NCI-H748 treated with DMSO at 0.1 percent for 48 hours (cell line): ENCODE measurements at regions not wholly inside any gene's neighbourhood (a gene's known extent, or its start where the extent isn't known, plus 50 kb on each side); places are given as distances from the start of the nearest gene placed in this dataset.

Experiments used
- DNase-seq: peaks from one replicate; lab custom pipeline; 2025; lab: John Stamatoyannopoulos, UW

DNA sequence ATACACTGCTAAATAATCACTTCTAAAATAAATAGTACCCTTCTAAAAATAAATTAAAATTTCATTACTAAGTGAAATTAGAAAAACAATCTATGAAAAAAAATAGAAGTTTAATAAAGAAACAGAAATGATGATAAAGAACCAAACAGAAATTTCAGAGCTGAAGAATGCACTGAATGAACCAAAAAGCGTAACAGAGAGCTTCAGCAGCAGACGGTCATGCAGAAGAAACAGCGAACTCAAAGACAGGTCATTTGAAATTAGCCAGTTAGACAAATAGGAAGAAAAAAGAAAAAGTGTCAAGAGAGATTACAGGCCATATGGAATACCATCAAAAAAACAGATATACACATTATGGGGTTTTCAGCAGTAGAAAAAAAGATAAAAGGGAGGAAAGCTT, 706.7 kb downstream of the TBC1D32 start:
- no peak for DNase-seq

DNA sequence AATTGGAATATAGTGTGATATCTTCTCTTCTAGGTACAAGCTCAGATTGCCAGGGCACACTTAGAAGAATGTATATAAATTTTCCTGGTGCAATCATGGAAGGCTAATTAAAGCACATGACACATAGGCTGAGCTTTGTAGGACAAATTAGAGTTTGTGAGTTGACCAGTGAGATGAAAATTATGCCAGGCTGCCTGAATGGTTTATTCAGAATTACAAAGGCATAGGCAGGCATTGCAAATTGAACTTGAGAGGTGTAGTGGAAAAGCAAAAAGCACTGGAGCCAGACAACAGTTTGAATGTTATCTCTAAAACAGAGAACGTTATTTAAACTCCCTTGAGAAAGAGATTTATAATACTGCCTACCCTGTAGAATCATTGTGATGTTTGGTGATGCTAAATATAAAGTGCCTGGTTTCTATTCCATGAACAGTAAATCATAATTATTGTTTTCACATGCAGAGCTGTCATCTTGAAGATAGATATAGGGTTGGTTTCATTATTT, 712.1 kb downstream of the TBC1D32 start:
- DNase-seq, result no peak

DNA sequence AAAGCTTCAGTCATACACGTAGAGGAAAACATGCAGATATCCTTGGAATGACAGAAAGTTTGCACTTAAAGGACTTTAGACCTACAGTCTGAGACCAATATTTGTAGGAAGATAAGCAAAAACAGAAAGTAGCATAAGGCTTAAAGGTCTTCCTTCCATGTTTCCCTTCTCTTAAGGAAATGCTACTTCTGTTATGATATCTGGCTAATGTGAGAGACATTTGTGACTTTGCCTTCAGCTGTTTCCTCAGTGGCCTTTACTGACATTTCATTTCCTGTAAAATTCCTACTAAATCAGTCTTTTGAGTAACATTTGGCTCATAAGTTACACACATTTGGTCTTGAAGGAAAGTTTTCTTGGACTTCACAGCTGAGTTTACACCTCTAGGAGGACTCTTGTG, 713.4 kb downstream of the TBC1D32 start:
- DNase-seq, result no peak

DNA sequence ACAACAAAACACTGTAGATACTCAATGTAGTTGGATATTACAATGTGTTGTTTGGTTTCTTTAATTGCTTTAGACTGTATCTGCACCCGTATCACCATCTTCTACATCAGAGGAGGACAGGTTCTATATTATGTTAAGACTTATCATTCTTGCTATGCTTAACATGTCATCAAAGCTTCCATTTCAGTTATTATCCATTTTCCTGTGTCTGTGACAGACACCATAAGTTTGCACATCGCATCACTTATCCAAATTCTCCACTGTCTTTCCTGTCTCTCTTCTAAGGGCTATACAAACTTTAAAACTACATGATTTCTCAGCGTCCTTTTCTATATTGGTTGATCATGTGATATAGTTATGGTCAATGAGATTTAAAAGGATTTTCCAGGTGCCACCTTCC, 719.0 kb downstream of the TBC1D32 start:
- DNase-seq, result no peak

DNA sequence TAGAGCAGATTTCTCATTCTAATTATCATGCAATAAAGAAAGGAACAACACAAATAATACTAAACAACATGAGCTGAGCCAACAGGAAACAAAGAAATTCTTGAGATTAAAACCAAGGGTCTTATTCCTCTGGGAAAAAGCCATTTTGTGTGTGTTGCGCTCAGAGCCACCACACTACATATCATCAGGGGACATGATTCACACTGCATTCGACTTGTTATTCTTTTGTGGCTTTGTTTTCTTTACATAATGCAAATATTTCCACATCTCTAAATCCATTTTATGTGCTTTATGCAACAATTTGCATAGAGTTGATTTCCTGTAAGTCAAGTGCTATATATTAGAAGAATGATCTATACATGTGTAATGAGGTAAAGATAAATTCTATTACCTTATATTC, 719.6 kb downstream of the TBC1D32 start:
- no peak for DNase-seq

DNA sequence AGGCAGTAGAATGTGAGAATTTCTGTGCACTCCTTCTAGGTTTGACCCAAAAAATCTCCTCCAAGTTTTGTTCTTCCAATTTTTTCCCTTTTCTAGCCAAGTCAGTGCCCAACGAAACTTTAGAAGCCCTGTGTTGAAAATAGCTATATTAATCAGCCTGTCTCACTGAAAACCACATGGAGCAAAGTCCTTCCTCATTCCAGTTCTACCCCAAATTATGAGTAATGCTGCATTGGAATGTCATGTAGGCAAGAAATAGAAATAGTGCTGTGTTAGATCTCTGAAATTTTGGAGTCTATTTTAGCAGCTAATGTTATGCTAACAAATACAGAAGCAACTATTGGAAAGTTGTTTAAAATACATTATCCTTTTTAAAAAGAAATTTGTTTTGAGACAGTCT, 725.5 kb downstream of the TBC1D32 start:
- no peak for DNase-seq

DNA sequence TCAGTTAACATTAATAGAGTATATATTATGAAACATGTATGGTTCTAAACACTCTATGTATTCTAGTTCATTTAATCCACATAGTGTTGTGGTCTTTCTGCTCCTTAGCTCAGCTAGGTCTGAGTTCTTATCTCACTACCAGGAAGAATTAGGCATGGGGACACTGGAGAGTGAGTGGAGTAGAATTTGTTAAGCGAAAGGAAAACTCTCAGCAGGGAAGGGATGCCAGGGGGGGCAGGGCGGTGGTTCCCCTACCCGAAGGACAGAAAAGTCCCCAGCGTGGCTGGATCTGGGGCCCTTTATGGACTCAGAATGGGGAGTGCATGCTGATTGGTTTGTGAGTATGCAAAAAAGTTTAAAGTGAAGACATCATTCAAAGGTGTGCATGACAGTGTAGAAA, 727.5 kb downstream of the TBC1D32 start:
- DNase-seq, result no peak

DNA sequence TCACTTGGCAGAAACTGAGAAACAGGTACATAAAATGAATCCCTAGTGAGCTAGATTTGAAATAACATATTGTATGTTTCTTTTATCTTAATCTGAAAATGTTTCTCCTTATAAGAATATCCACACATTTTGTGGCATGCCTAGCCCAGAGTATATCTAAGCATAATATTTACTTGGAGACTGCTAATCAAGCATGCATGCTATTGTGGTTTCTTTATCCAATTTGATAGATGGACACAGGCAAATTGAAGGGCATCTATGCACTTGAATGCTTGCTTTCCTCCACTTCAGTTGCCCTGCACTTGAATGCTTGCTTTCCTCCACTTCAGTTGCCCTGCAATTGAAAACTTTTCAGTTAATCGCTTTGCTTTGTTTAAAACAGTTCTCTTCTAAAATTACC, 729.8 kb downstream of the TBC1D32 start:
- DNase-seq, result no peak

DNA sequence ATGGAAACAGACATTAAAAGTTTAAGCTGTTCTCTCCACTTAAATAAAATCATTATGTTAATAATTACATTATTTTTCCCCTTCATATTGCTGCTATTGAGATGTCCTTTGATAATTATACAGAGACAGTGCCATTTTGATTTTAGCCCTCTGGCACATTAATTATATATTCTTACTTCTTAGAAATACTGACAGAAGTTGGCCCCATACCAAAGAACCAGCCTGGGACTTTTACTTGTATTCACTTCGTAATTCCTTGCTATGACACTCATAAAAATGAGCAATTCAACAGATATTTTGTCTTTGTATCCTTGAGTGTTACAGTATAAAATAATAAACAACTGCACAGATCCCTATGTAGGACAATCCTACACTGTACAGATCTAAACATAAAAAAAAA, 743.7 kb downstream of the TBC1D32 start:
- DNase-seq, result no peak

DNA sequence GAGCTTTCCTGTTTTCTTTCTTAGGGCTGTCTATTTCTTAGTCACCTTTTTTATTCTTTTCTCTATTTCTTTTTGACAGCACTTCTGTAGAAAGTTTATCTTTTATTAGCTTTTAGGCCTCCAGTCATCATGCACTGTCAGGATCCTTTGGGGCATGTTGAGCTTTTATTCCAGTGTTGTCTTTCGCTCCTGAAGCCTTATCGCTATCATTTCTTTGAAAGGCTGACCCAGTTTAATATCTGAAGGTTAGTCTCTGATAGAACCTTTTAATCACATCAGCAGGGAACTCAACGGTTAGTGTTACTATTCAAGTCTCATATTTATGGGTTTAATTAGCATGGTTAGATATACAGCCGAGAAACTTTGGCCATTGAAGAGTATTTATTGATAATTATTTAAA, 745.9 kb downstream of the TBC1D32 start:
- DNase-seq, result no peak

DNA sequence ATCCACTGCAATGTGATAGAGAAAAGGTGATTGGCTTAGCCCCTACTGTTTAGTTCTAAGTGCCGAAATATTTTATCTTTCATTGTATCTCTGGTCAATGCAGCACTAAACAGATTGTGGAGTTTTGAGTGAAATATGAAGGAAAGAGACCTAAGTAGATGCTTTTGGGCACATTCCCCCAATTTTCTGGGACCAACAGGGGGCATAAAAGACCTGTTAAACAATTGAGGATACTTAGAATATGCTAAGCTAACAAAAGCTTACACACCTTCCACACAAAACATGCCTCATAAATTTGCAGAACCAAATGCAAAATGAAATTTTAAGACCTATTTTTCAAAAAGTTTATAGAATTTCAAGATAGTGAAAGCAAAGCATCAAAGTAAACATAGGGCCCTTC, 746.9 kb downstream of the TBC1D32 start:
- no peak for DNase-seq

DNA sequence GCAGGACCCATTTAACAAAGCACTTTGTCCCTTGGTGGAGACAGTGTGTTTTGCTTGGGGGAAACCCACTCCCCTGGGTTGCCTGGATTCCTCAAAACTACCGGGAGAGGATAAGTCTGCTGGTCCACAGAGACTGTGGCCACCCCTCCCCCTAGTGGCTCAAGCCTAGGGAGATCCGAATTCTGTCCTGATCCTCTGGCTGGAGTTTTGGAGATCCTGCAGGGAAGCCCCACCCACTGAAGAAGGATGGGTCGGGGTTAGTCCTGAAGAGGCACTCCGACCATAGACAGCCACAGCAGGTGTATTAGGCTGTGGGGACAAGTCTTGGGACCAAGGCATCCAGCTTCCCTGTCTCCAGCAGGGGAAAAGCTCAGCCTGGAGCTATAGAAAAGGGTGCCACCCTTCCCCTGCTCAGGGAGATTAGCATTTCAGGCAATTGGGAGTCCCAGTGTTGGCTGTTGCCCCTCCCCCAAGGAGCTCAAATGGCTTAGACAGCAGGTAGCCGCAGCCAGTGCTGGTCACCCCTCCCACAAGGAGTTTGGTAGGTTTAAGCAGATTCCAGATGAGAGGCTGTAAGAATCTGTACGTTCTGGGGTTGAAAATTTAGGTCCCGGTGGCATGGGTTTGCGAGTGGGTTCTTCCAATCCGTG, 750.0 kb downstream of the TBC1D32 start:
- no peak for DNase-seq

DNA sequence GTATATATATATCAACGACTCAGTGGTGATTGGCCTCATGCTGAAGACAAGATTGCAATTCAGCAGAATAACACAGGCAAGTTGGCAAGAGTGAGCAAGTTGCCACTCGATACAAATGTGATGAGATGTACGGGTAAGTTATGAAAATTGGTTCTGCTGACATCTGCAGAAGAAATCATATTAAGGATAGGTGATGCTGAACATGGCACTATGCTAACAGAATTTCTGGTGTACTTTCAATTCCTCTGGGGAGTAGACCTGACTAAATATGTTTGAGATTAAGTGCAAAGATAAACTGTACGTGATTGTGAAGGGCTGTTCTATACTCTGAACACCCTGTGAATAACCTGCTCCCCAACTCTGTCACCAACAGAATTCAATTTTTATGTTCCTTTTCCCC, 758.2 kb downstream of the TBC1D32 start:
- no peak for DNase-seq

DNA sequence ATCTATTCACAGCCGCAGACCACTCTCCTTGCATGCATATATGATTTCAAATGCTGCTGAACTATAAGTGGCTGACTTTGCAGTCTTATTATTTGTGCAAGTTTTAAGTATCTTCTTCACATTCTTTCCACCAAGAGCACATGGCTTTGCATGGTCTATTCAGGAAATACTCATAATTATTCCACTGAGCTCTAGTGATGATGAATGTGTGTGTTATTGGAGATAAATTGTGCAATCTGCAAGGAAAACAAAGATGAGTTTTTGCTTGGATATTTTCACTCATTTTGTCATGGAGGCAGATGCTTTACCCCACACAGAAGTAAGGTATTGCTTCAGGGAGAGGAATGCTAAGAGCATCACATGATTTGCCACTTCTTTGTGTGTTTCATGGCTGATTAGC, 764.6 kb downstream of the TBC1D32 start:
- DNase-seq, result no peak

DNA sequence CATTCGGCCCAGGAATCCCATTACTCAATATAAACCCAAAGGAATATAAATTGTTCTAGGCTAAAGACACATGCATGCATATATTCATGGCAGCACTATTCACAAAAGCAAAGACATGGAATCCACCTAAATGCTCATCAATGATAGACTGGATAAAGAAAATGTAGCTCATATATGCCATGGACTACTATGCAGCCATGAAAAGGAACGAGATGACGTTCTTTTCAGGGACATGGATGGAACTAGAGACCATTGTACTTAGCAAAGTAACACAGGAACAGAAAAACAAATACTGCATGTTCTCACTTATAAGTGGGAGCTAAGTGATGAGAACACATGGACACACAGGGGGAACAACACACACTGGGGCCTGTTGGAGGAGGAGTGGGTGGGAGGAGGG, 769.5 kb downstream of the TBC1D32 start:
- DNase-seq, result no peak

DNA sequence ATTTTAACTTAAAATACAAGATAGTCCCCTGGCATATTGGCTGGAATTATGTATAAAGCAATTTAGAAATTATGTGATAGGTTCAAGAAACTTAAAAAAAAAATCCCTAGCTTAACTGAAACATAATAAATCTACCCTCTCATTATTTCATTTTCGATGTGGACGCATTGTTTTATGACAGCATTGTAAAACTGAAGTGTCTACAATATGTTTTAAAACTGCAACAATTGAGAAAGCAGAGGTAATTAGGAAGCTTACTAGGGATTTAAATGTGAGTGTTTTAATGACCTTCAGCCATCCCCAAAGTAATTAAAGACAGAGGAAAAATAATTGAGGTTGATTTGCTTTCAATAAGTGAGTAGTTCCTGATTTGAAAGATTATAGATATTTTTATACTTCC, 776.0 kb downstream of the TBC1D32 start:
- no peak for DNase-seq

DNA sequence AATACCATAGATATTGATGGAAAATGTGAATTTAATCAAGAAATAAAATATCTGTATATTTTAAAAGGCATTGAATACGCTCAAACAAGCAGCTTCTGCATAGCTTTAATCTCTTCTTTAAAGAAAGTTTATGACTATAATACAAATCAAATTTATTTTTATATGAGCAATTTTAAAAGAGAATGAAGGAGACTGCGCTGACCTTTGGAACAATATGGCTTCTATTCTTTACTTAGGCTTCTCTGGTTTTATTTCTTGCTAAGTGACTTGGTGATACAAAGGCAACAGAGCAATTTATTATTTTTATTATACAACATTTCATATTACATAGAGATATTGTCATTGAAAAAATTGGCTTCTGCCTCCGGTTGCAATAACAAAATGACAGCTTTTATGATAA, 776.7 kb downstream of the TBC1D32 start:
- DNase-seq, result no peak

DNA sequence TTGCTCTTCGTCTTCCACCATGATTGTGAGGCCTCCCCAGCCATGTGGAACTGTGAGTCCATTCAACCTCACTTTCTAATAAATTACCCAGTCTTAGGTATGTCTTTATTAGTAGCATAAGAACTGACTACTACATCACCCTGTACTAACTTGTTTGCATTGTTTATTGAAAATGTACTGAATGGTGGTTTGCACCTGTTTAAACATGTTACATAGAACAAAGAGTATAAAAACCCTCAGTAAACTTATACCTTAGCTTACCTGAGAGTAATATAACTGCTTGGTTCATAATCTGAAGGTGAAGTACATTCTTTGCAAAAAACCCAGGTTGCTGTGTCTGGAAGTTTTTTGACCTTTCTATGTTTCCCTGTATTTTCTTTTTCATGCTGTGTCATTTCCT, 777.8 kb downstream of the TBC1D32 start:
- DNase-seq, result no peak

DNA sequence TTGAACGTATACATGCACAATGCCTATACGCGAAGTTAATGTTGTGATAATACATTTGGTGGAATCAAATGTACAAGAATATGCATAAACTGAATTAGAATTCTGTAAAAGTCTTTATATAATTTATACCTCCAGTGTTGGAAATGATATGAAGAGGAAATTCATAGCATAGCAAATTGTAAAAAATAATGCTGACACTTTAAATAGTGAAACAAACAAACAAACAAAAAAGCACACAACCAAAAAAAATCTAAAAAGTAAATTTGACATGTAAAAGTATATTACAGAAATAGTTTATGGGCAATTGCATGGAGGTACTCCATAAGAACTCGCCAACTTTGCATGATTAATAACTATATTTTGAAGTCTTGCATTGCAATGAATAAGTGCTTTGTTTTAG, 780.9 kb downstream of the TBC1D32 start:
- DNase-seq, result no peak

DNA sequence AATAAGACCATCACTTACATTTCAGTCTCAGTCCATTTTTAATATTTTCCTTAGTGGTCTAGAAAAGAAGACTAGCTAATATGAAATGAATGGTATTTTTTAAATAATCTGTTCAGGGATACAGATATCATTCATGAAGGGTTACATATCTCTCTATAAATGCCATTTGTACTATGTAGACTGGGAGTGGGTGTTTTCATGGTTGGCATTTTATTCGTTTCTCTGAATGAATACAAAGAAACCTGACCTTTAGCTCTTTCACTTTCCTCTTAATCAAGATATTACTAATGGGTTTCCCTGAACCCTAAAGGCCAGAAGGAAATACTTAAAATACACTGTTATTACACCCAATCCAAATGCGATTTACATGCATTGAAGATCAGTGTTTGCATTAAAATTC, 788.9 kb downstream of the TBC1D32 start:
- DNase-seq, result no peak

DNA sequence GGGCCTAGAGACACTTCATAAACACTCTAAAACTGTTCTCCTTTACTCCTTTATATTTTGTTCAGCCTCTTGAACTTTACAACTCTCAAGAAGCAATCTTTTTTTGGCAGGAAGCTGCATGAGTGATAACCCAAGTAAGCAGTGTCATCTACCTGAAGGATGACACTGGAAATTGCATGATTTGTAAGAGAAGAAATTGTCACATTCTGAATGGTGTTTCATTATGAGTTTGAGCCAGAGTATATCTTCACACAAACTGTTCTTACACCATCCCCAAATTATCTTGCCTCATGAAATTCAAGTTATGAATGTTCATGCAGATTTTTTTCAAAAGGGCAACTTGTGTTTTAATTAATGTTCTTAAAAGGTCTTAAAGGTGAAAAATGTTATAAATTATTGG, 799.3 kb downstream of the TBC1D32 start:
- DNase-seq, result no peak

DNA sequence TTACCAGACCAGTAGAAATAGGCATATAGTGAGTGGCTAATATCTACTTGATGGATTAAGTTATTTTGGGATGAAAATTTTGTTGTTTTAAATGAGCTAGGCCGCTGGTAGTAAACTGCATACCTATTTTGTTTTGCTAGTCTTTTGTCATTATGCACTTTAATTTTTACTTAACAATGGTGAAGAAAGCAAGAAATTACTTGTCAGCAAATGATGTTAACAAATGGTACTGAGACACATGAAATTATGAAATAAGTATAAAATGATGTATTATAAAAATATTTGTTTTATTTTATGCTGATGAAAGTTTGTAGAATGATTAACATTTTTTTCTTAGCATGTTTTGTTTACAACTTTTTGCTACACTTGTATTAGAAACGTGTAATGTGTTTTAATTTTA, 807.7 kb downstream of the TBC1D32 start:
- DNase-seq, result no peak

DNA sequence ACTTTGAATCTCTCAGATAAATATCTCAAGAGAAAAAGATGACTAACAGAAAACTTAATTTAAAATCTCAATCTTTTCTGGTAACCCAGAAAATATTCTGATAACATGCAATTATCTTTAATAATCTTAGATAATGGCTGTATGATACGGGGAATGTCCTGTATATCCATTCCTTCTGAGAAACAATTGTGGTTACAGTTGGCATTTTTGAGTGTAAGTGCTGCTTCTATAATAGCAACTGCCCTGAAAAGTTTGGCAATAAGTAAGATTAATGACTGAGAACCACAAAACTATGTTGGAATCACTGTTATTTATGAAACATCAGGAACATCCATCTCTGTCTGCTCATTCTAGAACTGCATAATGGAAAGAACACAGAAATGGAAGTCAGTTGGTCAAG, 819.7 kb downstream of the TBC1D32 start:
- DNase-seq, result no peak

DNA sequence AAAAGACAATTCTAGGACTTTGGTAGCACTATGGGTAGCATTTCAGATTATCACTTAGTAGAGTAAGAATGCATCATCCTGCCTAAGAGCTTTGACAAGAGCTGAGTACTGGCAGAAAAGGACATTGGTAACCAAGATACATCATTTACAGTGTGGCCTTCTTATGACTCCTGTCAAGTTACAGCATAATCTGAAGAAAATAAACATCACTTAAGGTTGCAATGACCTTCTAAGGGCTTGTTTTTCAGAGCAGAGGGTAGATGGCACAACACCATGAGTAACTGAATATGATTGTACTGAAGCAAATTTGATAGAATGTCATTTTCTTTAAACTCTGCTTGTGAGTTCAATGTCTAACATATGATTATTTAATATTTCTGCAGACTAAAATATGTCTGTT, 822.6 kb downstream of the TBC1D32 start:
- DNase-seq, result no peak

DNA sequence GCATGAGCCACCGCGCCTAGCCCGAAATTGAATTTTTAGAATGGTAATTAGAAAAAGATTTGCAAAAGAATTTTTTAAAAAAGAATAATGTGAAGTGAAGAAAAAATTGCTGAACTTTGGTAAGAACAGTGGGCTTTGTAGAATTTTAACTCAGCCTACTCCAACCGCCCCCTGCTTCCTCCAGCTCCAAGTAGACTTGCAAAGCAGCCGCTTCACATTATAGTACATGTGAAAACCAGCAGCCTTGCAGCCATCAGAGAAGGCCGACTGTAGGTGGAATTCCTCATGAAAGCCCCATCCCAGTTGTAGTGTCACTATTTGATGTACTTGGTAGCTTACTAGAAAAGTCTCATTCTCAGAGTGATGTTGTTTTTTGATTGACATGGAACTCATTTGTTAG, 835.6 kb downstream of the TBC1D32 start:
- DNase-seq, result no peak
